Breast epithelium (tissue), 3 donors: ENCODE measurements at regions not wholly inside any gene's neighbourhood (a gene's known extent, or its start where the extent isn't known, plus 50 kb on each side); places are given as distances from the start of the nearest gene placed in this dataset.

ENCODE experiments used
- CTCF ChIP-seq, 3 donors: fragments of 450-650 bp; IDR thresholded peaks; one replicate each; pipeline ENCODE4 v1.5.1; 2016 to 2017; ENCODE audit warnings: antibody characterized with exemption in 3 of 3, mild to moderate bottlenecking in 3 of 3, moderate library complexity in 3 of 3
- POLR2A ChIP-seq: fragments of 450-650 bp; IDR thresholded peaks from one replicate; pipeline ENCODE4 v1.6.1; 2016; ENCODE audit warnings: antibody characterized with exemption, mild to moderate bottlenecking, moderate library complexity

- TF ChIP-seq CTCF (IDR thresholded peaks at IDR 0.05) (no peak), POLR2A (no peak)
Measured at GRCh38 chr6:132993738-132994137, 179.4 kb downstream of the RPS12 start.
